ENCODE measurements at regions not wholly inside any gene's neighbourhood (a gene's known extent, or its start where the extent isn't known, plus 50 kb on each side); places are given as distances from the start of the nearest gene placed in this dataset.

- DNase-seq, result no peak
Measured at GRCh38 chr13:72431981-72432682, 295.3 kb downstream of the MZT1 start.

GRCh38 chr13:72430923-72431322 lies 296.5 kb downstream of the MZT1 start:
- DNase-seq, result no peak

- no peak for DNase-seq
Measured at GRCh38 chr13:72427757-72428528, 299.5 kb downstream of the MZT1 start.

GRCh38 chr13:72424059-72424458 lies 303.4 kb downstream of the MZT1 start:
- DNase-seq, result no peak

GRCh38 chr13:72415817-72416216 lies 311.6 kb downstream of the MZT1 start:
- DNase-seq, result no peak

- DNase-seq, result no peak
Measured at GRCh38 chr13:72412481-72412880, 314.9 kb downstream of the MZT1 start.

- DNase-seq, result no peak
Measured at GRCh38 chr13:72405441-72405840, 322.0 kb downstream of the MZT1 start.

- no peak for DNase-seq
Measured at GRCh38 chr13:72403396-72404010, 323.9 kb downstream of the MZT1 start.

- no peak for DNase-seq
Measured at GRCh38 chr13:72400856-72401255, 326.6 kb downstream of the MZT1 start.

- DNase-seq, result no peak
Measured at GRCh38 chr13:72399351-72399750, 328.1 kb downstream of the MZT1 start.

- DNase-seq, result no peak
Measured at GRCh38 chr13:72397265-72397664, 330.2 kb downstream of the MZT1 start.

- no peak for DNase-seq
Measured at GRCh38 chr13:72390909-72391308, 336.5 kb downstream of the MZT1 start.

GRCh38 chr13:72386138-72386684 lies 341.2 kb downstream of the MZT1 start:
- no peak for DNase-seq

- no peak for DNase-seq
Measured at GRCh38 chr13:72384879-72385278, 342.6 kb downstream of the MZT1 start.

GRCh38 chr13:72384186-72384823 lies 343.1 kb downstream of the MZT1 start:
- DNase-seq, result no peak

GRCh38 chr13:72383646-72384045 lies 343.8 kb downstream of the MZT1 start:
- no peak for DNase-seq

GRCh38 chr13:72379581-72379980 lies 347.8 kb downstream of the MZT1 start:
- DNase-seq, result no peak

- no peak for DNase-seq
Measured at GRCh38 chr13:72368031-72368430, 359.4 kb downstream of the MZT1 start.

GRCh38 chr13:72346716-72347115 lies 380.7 kb downstream of the MZT1 start:
- no peak for DNase-seq

GRCh38 chr13:72342364-72342763 lies 385.1 kb downstream of the MZT1 start:
- no peak for DNase-seq

GRCh38 chr13:72341904-72342303 lies 385.5 kb downstream of the MZT1 start:
- DNase-seq, result no peak

- no peak for DNase-seq
Measured at GRCh38 chr13:72317346-72318109, 409.9 kb downstream of the MZT1 start.

Measured in stimulated activated naive CD4-positive, alpha-beta T cell treated with Interleukin-2 at 50 U/mL for 16 hours (primary cell).